GM12801 (cell line): ENCODE measurements at regions not wholly inside any gene's neighbourhood (a gene's known extent, or its start where the extent isn't known, plus 50 kb on each side); places are given as distances from the start of the nearest gene placed in this dataset.

Experiments used
- TF ChIP-seq, protein P1 (sequence below): IDR thresholded peaks from one replicate; pipeline ENCODE4 v1.5.1; 2011; ENCODE audit warnings: control low read depth; ENCODE audit not compliant: insufficient read length; ENCODE audit errors: extremely low read depth

DNA sequence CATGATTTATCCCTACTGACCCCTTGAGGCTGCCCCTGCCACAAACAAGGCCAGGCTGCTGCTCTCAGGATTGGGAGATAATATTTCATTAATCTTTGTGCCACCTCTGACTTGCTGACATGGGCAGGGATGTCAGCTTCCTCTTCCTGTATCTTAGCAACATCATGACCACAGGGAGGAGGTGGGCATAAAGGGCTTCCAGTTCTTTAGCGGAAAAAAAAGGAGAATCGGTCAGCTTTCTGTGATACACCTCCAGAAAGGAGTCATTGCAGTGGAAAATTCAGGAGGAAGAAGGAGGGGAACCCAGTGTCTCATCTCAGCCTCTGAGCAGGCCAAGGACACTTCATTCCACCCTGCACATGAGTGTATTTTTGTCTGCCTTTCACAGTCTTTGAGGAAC lies 206.8 kb upstream of the SDK2 start:
- TF ChIP-seq, protein P1, sequence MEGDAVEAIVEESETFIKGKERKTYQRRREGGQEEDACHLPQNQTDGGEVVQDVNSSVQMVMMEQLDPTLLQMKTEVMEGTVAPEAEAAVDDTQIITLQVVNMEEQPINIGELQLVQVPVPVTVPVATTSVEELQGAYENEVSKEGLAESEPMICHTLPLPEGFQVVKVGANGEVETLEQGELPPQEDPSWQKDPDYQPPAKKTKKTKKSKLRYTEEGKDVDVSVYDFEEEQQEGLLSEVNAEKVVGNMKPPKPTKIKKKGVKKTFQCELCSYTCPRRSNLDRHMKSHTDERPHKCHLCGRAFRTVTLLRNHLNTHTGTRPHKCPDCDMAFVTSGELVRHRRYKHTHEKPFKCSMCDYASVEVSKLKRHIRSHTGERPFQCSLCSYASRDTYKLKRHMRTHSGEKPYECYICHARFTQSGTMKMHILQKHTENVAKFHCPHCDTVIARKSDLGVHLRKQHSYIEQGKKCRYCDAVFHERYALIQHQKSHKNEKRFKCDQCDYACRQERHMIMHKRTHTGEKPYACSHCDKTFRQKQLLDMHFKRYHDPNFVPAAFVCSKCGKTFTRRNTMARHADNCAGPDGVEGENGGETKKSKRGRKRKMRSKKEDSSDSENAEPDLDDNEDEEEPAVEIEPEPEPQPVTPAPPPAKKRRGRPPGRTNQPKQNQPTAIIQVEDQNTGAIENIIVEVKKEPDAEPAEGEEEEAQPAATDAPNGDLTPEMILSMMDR = no peak

DNA sequence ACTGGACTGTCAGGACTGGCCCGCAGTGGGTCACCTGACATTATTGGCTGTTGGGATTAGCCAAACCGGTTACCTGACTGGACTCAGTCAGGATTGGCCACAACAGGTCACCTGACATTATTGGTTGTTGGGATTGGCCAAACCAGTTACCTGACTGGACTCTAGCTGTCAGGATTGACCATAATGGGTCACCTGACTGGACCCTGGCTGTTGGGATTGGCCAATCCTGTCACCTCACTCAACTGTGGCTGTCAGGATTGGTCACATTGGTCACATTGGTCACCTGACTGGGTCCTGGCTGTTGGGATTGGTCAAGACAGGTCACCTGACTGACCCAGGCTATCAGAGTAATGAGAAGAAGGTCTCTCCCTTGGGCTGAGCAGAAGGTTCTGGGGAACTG lies 207.7 kb upstream of the SDK2 start:
- TF ChIP-seq, protein P1 = no peak

DNA sequence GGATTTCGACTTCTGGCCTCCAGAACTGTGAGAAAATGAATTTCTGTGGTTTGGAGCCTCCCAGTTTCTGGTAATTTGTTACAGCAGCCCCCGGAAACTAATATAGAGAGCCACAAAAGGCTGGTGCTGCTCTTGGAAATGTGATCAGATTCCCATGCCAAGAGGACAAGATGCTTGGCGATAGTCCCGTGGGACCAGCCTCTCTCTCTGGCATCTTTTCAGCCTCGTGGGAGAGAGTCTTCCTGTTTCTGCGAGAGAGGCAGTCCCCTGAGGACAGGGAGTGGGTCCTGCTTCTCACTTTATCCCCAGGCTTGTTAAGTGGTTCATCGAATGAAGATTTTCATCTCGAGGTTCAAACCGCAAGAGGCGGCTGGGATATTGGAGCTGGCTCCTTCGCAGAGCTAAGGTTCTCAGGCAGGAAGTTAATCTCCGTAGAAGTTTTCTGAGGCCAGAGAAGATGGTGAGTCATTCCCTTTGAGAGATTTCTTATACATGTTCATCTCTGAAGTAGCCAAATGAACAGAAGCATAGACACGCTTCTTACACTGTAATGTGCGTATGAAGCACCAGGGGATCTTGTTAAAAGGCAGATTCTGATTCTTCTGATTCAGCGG lies 211.6 kb upstream of the SDK2 start:
- TF ChIP-seq, protein P1 = no peak

DNA sequence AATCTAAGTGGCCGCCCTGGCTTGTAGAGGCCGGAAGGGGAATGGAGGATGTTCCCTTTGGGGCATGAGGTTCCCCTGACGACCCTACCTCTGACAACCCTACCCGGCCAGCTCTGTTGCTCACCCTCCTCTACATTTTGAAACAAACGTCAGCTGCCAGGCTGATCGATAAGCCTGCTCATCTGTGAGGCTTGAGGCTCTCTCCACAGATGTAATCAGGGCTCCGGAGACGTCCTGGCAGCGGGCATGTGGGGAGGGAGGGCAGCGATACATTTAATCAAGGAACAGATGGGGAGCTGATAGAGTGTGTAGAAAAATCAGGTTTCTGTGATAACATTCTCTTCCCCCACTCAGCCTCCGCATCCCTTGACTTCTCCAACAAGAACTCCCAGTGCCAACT lies 212.3 kb upstream of the SDK2 start:
- TF ChIP-seq, protein P1 = no peak

DNA sequence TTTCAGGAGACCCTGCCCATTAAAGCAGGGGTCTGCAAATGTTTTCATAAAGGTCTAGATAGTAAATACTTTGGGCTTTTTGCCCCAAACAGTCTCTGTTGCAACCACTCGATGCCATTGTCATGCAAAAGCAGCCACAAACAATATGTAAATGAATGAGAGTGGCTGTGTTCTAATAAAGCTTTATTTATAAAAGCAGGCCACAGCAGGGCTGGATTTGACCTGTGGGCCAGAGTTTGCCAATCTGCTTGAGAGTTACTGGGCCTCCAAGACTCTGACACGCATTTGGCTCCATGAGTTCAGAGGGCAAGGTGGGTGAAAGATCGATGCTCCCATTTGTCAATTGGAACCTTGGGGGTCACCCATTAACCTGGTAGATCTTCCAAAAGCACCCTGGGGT lies 217.3 kb upstream of the SDK2 start:
- TF ChIP-seq, protein P1 = no peak

DNA sequence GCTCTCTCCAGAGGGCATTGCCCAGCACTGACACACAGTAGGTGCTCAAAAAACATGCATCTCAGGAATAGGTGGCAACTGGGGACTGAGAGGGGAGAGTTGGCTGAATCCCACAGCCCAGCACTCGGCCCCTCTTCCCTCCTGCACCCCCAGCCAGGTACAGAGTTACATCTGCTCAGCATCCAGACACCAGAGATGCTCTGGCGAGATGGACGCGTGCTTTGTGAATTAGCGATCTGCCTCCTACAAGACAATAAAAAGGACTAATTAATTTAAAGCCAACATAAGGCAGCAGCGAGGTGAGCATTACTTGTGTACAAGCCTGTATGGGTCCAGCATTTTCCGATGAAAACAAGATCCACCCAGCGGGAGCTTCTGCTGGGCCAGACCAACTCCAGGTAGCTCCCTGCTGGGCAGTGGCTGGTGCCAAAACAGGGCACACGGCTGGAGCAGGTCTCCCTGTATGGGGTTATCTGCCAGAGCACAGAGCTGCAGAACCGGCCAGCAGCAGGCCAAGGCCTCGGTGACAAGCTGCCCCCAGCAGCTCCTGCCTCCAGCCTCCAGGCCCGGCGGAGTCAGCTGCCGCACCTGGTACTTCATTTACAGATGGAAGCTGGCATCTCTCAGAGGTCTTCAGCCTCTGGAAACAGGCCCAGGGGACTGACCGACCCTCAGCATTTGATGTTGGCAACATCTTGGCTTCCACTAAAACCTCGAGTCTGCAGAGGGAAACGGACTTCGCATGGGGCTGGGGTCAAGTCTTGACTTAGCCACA lies 219.7 kb upstream of the SDK2 start:
- TF ChIP-seq, protein P1 = no peak

DNA sequence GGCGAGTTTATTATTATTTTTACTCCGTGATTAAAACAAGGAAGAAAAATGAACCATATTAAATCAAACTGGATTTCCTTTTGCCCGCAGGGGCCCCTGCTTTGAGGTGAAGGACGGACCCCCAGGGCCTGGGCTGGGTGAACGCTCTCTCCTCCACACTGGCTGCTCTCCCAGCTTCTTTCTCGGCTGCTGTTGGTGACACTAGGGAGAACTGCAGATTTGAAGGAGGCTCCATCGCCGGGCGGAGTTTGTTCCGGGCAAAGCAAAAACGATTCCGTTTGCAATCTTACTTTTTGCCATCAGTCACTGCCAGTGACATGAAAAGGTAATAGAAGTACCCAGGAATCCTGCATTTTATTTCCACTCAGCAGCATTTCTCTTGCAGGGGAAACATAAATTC lies 221.6 kb upstream of the SDK2 start:
- TF ChIP-seq, protein P1 = no peak
